WERI-Rb-1 (cell line): ENCODE measurements at regions not wholly inside any gene's neighbourhood (a gene's known extent, or its start where the extent isn't known, plus 50 kb on each side); places are given as distances from the start of the nearest gene placed in this dataset.

Experiments
- DNase-seq: peaks from one replicate; pipeline ENCODE4 v3.0.0-alpha.2; 2020
- H3K27ac ChIP-seq: fragments of 250-450 bp; sonication (Bioruptor Pico); 2 replicates; pipeline ENCODE4 v1.5.1; 2020; ENCODE audit warnings: mild to moderate bottlenecking, moderate library complexity
- H3K27me3 ChIP-seq: fragments of 250-450 bp; sonication (Bioruptor Pico); 2 replicates; pipeline ENCODE4 v1.5.1; 2021; ENCODE audit warnings: mild to moderate bottlenecking, low read depth, moderate library complexity; ENCODE audit not compliant: insufficient read depth, severe bottlenecking
- H3K36me3 ChIP-seq: fragments of 250-450 bp; sonication (Bioruptor Pico); 2 replicates; pipeline ENCODE4 v1.5.1; 2020; ENCODE audit warnings: mild to moderate bottlenecking, moderate library complexity
- H3K4me3 ChIP-seq: 2 replicates; pipeline ENCODE4 v1.5.1; 2011; ENCODE audit warnings: low read depth, mild to moderate bottlenecking, control low read depth, low read length
- H3K9me3 ChIP-seq: fragments of 250-450 bp; sonication (Bioruptor Pico); 2 replicates; pipeline ENCODE4 v1.5.1; 2021; ENCODE audit warnings: mild to moderate bottlenecking, moderate library complexity; ENCODE audit not compliant: severe bottlenecking
- CTCF ChIP-seq: IDR thresholded peaks from 2 replicates; pipeline ENCODE4 v1.5.1; 2011; ENCODE audit warnings: low read depth, mild to moderate bottlenecking, control low read depth, inconsistent platforms, low read length

GRCh38 chr13:82797876-82798275 is 1084.4 kb downstream of the SLITRK1 start:
- Histone ChIP-seq H3K27ac (no peak overlapping the region), H3K36me3 (no peaks in the 10 kb centered on the region), H3K4me3 (no peak overlapping the region), H3K27me3 (no peaks in the 10 kb centered on the region), H3K9me3 (no peaks in the 10 kb centered on the region)
- TF ChIP-seq CTCF, result no peak
- DNase-seq, result no peak

- Histone ChIP-seq H3K27me3 (no peaks in the 10 kb centered on the region), H3K27ac (no peak overlapping the region), H3K9me3 (no peaks in the 10 kb centered on the region), H3K4me3 (no peak overlapping the region), H3K36me3 (no peaks in the 10 kb centered on the region)
- no peak for TF ChIP-seq CTCF
- no peak for DNase-seq
These were observed 1091.2 kb downstream of the SLITRK1 start for GRCh38 chr13:82791035-82791434.

GRCh38 chr13:82772816-82773215 is 1109.5 kb downstream of the SLITRK1 start:
- Histone ChIP-seq H3K27ac (no peak overlapping the region), H3K27me3 (no peaks in the 10 kb centered on the region), H3K36me3 (no peaks in the 10 kb centered on the region), H3K4me3 (no peak overlapping the region), H3K9me3 (no peaks in the 10 kb centered on the region)
- TF ChIP-seq CTCF, result no peak
- DNase-seq, result no peak

- no peak overlapping the region for H3K4me3 ChIP-seq
- H3K36me3 ChIP-seq, result no peaks in the 10 kb centered on the region
- H3K9me3 ChIP-seq, result no peaks in the 10 kb centered on the region
- H3K27me3 ChIP-seq, result no peaks in the 10 kb centered on the region
- no peak for DNase-seq
- TF ChIP-seq CTCF, result no peak
- no peak overlapping the region for H3K27ac ChIP-seq
These were observed 1115.4 kb downstream of the SLITRK1 start for GRCh38 chr13:82766732-82767321.

- Histone ChIP-seq H3K36me3 (no peaks in the 10 kb centered on the region), H3K4me3 (no peak overlapping the region), H3K9me3 (no peaks in the 10 kb centered on the region), H3K27ac (no peak overlapping the region), H3K27me3 (no peaks in the 10 kb centered on the region)
- TF ChIP-seq CTCF, result peak; percentile 36; the same call in 1 of the 2 replicates
- DNase-seq, result peak; percentile 22
These were observed 1124.2 kb downstream of the SLITRK1 start for GRCh38 chr13:82758044-82758443.

- DNase-seq, result no peak
- Histone ChIP-seq H3K36me3 (no peaks in the 10 kb centered on the region), H3K9me3 (no peaks in the 10 kb centered on the region), H3K27ac (no peak overlapping the region), H3K4me3 (no peak overlapping the region), H3K27me3 (no peaks in the 10 kb centered on the region)
- no peak for TF ChIP-seq CTCF
These were observed 1131.1 kb downstream of the SLITRK1 start for GRCh38 chr13:82751206-82751605.
